ENCODE measurements at regions not wholly inside any gene's neighbourhood (a gene's known extent, or its start where the extent isn't known, plus 50 kb on each side); places are given as distances from the start of the nearest gene placed in this dataset.
"Not testable (repeated sequence)": the region's sequence is repeated elsewhere in the genome, so short reads cannot be mapped to it uniquely, and the experiment has no call there.

GRCh38 chr16:88164196-88165039, 213.2 kb downstream of the BANP start:
- not testable (repeated sequence) for DNase-seq (ENCODE audit: low read depth)

GRCh38 chr16:88165040-88165544, 213.9 kb downstream of the BANP start:
- not testable (repeated sequence) for DNase-seq (ENCODE audit: low read depth)

GRCh38 chr16:88165683-88166082, 214.4 kb downstream of the BANP start:
- not testable (repeated sequence) for DNase-seq (ENCODE audit: low read depth)

- not testable (repeated sequence) for DNase-seq (ENCODE audit: low read depth)
Observed at GRCh38 chr16:88166209-88166773, 215.1 kb downstream of the BANP start.

- not testable (repeated sequence) for DNase-seq (ENCODE audit: low read depth)
Observed at GRCh38 chr16:88167798-88168556, 214.8 kb upstream of the ZNF469 start.

GRCh38 chr16:88168557-88168949, 214.2 kb upstream of the ZNF469 start:
- not testable (repeated sequence) for DNase-seq (ENCODE audit: low read depth)

GRCh38 chr16:88169136-88169830, 213.5 kb upstream of the ZNF469 start:
- DNase-seq (ENCODE audit: low read depth): not testable (repeated sequence)

- not testable (repeated sequence) for DNase-seq (ENCODE audit: low read depth)
Observed at GRCh38 chr16:88169831-88170165, 213.0 kb upstream of the ZNF469 start.

- DNase-seq (ENCODE audit: low read depth): no peak
Observed at GRCh38 chr16:88170528-88170991, 212.2 kb upstream of the ZNF469 start.

GRCh38 chr16:88171126-88171525, 211.6 kb upstream of the ZNF469 start:
- DNase-seq (ENCODE audit: low read depth): not testable (repeated sequence)

GRCh38 chr16:88176184-88176583, 206.6 kb upstream of the ZNF469 start:
- DNase-seq (ENCODE audit: low read depth): not testable (repeated sequence)

GRCh38 chr16:88176591-88177180, 206.1 kb upstream of the ZNF469 start:
- DNase-seq (ENCODE audit: low read depth): not testable (repeated sequence)

GRCh38 chr16:88178251-88178650, 204.5 kb upstream of the ZNF469 start:
- DNase-seq (ENCODE audit: low read depth): not testable (repeated sequence)

- not testable (repeated sequence) for DNase-seq (ENCODE audit: low read depth)
Observed at GRCh38 chr16:88178896-88179295, 203.9 kb upstream of the ZNF469 start.

GRCh38 chr16:88182967-88183881, 199.5 kb upstream of the ZNF469 start:
- not testable (repeated sequence) for DNase-seq (ENCODE audit: low read depth)

GRCh38 chr16:88184053-88184452, 198.7 kb upstream of the ZNF469 start:
- DNase-seq (ENCODE audit: low read depth): not testable (repeated sequence)

GRCh38 chr16:88184566-88185355, 198.0 kb upstream of the ZNF469 start:
- DNase-seq (ENCODE audit: low read depth): not testable (repeated sequence)

- DNase-seq (ENCODE audit: low read depth): not testable (repeated sequence)
Observed at GRCh38 chr16:88185406-88185805, 197.4 kb upstream of the ZNF469 start.

All from activated T-cell treated with anti-CD3 and anti-CD28 coated beads for 24 hours (primary cell).